ENCODE measurements at regions not wholly inside any gene's neighbourhood (a gene's known extent, or its start where the extent isn't known, plus 50 kb on each side); places are given as distances from the start of the nearest gene placed in this dataset.
A peak's percentile ranks its signal among the peaks of the same experiment; 100 is the strongest.

DNA sequence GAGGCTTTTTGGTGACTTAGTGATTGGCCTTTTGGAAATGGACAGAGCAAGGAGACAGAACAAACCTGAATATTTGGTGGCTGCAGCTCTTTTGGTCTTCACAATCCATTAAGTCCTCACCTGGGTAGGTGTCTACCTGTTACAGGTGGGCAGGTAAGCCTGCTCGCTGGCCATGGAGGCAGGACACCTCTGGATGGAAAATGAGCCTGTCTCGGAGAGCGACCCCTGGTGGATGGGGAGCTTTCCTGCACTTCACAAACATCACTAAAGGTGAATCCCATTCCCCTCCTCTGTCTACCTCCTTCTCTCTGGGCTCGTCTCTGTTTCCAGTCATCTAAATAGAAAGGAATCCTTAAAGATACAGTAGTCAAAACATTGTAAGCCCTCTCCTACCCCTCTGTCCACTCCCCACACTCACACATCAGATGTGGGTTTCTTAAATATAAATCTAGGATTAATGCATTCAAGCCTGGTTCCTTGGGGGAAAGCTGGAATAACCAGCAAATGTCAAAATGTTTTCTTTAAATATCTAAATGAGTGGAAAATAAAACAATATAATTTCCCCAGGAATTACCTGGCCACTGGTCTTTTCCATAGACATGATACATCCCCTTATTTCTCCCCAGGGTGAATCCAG lies 304.9 kb downstream of the CDH26 start:
- TF ChIP-seq, protein P1, sequence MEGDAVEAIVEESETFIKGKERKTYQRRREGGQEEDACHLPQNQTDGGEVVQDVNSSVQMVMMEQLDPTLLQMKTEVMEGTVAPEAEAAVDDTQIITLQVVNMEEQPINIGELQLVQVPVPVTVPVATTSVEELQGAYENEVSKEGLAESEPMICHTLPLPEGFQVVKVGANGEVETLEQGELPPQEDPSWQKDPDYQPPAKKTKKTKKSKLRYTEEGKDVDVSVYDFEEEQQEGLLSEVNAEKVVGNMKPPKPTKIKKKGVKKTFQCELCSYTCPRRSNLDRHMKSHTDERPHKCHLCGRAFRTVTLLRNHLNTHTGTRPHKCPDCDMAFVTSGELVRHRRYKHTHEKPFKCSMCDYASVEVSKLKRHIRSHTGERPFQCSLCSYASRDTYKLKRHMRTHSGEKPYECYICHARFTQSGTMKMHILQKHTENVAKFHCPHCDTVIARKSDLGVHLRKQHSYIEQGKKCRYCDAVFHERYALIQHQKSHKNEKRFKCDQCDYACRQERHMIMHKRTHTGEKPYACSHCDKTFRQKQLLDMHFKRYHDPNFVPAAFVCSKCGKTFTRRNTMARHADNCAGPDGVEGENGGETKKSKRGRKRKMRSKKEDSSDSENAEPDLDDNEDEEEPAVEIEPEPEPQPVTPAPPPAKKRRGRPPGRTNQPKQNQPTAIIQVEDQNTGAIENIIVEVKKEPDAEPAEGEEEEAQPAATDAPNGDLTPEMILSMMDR (conservative IDR thresholded peaks at IDR 0.05; ENCODE audit: low read depth, low read length), result peak; percentile 62
- no peak for TF ChIP-seq EZH2 (IDR thresholded peaks at IDR 0.05; ENCODE audit: low read length, unreplicated experiment)
- no peak for TF ChIP-seq EZH2phosphoT487 (IDR thresholded peaks at IDR 0.05; ENCODE audit: borderline replicate concordance, low read length)
